ENCODE measurements at regions not wholly inside any gene's neighbourhood (a gene's known extent, or its start where the extent isn't known, plus 50 kb on each side); places are given as distances from the start of the nearest gene placed in this dataset.

- TF ChIP-seq CTCF (IDR thresholded peaks at IDR 0.05) (no peak), POLR2A (IDR thresholded peaks at IDR 0.05) (no peak), POLR2AphosphoS5 (IDR thresholded peaks at IDR 0.05) (no peak)
Measured at GRCh38 chr18:22471546-22472131, 53.9 kb upstream of the CTAGE1 start.

All from prostate gland (tissue), 2 donors.